GM18520 (cell line): ENCODE measurements at regions not wholly inside any gene's neighbourhood (a gene's known extent, or its start where the extent isn't known, plus 50 kb on each side); places are given as distances from the start of the nearest gene placed in this dataset.
"Not testable (repeated sequence)": the region's sequence is repeated elsewhere in the genome, so short reads cannot be mapped to it uniquely, and the experiment has no call there.

Experiments used
- ATAC-seq: cut with Tn5 transposase; IDR thresholded peaks from one replicate; pipeline ENCODE4 v1.9.1; 2021; ENCODE audit not compliant: unreplicated experiment

- ATAC-seq: no peak
Measured at GRCh38 chrX:150051096-150051495, 112.8 kb upstream of the EOLA2 start.

DNA sequence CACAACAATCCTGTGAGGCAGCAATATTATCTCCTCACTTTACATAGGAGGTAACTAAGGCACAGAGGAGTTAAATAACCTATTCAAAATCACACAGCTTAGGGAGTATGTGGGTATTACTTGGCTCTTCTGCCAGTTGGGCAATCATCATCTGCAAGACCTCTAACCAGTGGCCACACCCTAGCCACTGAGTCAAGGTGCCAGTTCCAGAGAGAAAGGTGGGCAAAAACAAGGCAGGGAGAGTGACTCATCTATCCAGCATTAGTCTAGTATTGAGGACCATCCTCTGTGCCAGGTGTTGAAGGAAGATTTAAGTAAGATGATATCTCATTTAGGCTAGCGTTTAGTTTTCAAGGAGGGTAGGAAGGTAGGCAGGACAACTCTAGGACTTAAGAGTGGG is 113.9 kb upstream of the EOLA2 start:
- ATAC-seq: no peak

GRCh38 chrX:150058728-150059127 is 120.4 kb upstream of the EOLA2 start:
- no peak for ATAC-seq

GRCh38 chrX:150060406-150060805 is 122.1 kb upstream of the EOLA2 start:
- ATAC-seq: no peak

DNA sequence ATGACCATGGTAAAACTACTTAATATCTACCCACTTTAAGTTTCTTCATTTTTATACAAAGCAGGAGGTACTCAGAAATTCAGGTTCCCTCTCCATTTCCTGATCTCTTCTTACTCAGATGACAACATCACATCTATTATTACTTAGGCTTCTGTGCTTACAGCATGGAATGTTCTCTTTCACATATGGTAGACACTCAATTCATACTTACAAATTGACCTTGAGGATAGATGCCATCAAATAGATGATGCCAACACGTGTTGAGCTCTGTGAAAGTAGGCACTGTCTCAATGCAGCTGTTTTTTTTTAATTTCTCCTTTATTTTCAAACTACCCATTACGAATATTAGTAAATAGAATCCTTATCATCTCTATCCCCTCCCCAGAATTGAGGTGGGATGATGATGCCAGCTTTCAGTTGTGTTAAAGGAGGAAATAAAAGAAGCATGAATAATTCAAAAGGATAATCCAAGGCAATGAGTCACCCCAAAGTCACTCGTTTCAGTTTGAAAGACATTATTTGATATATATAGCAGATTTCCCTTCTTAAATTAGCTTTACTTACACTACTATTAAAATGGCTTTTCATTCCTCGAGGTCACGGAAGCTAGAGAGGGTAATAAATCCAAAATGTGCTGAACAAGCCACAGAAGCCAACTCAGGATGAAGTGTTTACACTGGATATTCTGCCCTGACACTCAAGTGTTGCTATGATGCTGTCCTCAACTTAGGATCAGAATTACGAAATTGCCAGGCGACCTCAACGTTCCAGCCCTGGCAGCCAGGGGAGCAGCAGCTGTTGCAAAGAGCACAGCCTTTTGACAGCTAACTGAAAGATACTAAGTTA is 124.2 kb upstream of the EOLA2 start:
- ATAC-seq: no peak

DNA sequence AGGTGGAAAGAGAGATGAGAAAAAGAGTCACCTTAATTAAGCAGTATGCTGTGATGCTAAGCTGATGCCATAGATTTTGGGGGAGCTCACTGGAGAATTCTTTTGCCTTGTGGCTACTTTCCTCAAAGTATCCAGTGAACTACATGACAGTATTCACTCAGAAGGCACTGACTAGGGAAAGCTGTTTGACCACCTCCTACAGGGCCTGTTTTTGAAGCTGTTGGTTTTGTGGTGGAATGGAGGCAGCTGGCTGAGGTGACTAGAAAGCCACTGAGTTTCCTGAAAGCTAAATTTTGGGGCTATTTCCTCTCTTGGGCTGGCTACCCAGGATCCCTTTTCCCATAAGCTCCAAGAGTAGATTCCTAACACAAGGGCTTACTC is 124.8 kb upstream of the EOLA2 start:
- no peak for ATAC-seq

- ATAC-seq: no peak
Measured at GRCh38 chrX:150063674-150064073, 125.4 kb upstream of the EOLA2 start.

DNA sequence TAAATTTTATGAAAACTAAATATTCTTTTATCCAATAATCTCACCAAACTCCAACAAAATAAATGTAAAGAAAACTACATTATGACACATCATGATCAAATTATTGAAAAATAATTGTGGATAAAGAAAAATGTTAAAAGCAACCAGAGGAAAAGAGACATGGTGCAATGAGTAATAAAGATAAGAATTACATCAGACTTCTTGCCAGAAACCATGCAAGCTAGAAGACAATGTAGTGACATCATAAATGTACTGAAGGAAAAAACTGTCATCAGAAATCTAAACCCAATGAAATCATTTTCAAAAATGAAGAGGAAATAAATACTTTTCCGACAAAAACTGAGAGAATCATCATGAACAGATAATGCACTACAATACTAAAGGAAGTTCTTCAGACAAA is 135.9 kb upstream of the EOLA2 start:
- no peak for ATAC-seq

DNA sequence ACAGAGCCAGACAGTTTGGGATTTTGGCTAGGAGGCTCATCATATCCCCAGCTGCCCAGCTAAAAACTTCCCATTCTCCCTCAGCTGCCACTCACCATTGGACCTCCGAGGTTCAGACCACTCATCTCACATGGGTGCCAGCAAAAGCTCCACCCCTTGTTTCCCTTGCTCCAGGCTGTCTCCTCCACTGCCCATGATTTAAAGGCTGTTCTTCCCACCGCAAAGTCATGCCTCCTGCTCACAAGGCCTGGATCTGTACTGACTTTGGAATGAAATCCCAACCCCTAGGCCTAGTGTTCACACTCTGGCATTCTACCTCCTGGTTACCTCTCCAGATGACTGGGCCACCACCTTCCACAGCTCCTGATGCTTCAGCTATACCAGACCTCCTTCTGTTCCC is 142.2 kb upstream of the EOLA2 start:
- no peak for ATAC-seq

DNA sequence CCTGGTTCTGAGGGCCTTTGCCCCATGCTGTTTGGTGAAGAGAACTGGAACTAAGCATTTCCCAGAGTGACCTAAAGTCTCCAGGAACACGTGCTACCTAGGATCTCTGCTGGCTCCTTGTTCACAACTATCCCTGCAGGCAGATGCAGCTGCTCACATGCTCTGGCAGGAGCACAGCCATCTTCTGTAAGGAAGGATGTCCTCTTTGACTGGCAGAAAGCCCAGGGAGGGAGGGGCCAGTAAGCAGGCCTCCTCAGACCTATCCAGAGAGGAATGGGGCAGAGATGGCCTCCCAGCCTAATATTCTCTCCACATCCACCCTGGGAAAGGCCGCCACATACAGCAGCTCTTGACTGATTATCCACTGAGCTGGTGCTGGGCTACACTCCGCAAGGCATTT is 142.8 kb upstream of the EOLA2 start:
- no peak for ATAC-seq

GRCh38 chrX:150084496-150085229 is 146.4 kb upstream of the EOLA2 start:
- no peak for ATAC-seq

GRCh38 chrX:150085881-150086280 is 147.6 kb upstream of the EOLA2 start:
- no peak for ATAC-seq

- ATAC-seq: no peak
Measured at GRCh38 chrX:150086371-150086770, 148.1 kb upstream of the EOLA2 start.

DNA sequence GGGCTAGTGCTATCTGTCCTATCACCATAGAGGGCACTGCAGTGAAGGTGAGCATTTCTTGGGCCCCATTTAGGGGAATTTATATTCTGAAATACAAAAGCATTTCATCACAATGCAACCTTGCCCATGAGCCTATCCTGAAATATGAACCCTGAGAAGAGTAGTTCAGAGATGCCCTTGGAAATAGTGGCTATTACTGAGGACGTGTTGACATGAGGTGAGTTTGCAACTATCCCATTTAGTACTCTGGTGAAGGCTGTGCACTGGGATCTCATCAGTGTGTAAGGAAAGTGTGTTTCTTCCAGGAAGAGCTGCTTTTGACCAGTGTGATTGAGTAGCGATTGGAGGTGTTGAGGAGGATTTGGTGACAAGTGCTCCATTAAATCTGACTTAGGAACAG is 149.3 kb upstream of the EOLA2 start:
- ATAC-seq: no peak

DNA sequence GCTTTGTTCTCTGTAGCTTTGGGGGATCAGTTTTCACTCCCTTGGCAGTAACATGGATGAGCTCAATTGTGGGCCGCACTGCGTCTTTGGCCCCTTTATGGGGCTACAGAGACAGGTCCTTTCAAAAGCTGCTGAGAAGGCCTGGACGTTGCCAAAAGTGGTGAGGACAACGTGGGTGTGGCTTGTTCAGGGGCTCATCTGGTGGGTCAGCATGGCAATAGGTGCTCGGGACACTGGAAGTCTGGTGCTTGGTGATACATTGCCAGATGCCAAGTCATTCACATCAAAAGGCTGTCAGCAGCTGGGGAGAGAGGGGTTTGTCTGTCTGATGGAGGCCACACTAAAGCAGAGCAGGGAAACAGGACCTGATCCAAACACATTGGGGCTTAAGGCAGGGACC is 149.8 kb upstream of the EOLA2 start:
- no peak for ATAC-seq

- no peak for ATAC-seq
Measured at GRCh38 chrX:150088766-150089518, 150.7 kb upstream of the EOLA2 start.

DNA sequence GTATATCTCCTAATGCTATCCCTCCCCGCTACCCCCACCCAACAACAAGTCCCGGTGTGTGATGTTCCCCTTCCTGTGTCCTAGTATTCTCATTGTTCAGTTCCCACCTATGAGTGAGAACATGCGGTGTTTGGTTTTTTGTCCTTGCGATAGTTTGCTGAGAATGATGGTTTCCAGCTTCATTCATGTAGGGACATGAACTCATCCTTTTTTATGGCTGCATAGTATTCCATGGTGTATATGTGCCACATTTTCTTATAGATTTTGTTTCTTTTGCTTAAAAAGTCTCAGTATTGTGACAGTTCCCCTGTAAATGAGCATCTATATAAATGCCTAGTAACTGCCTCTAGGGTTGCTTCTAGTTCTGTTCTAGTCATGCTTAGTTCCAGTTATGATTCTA is 153.0 kb upstream of the EOLA2 start:
- not testable (repeated sequence) for ATAC-seq

DNA sequence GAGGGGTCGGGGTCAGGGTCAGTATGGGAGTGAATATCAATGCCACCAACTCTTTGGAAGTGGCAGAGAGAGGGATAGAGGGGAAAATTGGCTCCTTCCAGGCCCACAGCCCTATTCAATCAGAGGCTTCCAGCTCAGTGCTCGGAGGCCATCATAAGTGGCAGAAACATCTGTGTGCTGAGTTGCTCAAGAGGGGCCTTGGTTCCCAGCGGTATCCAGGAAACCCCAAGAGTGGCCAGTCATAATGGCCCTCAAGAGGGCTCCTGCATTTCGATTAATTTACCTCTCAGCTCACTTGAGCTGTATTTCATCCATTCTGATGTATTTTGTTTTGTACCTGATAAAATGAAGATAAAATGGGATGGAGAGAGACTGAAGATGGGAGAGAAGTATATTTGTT is 154.3 kb upstream of the EOLA2 start:
- no peak for ATAC-seq

DNA sequence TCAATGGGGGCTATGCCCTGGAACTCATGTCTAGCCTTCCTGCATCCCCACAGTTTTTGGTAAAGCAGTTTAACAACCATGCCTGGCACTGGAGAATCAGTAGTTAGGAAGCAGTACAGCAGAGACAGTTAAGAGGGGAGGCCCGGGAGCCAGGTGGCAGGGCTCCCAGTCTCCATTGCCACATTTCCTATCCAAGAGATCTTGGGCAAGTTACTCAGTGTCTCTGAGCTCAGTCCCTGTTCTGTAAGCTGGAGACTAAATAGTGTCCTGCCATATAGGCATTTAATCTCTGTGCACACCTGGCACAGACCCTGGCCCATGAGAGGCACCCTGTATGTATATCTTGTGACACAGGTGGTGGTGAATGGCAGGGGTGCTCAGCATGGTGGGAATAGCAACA is 156.1 kb upstream of the EOLA2 start:
- no peak for ATAC-seq

- ATAC-seq: no peak
Measured at GRCh38 chrX:150094996-150095395, 156.7 kb upstream of the EOLA2 start.

- ATAC-seq: no peak
Measured at GRCh38 chrX:150099316-150099715, 161.0 kb upstream of the EOLA2 start.

GRCh38 chrX:150100261-150100660 is 162.0 kb upstream of the EOLA2 start:
- no peak for ATAC-seq
